ENCODE measurements at regions not wholly inside any gene's neighbourhood (a gene's known extent, or its start where the extent isn't known, plus 50 kb on each side); places are given as distances from the start of the nearest gene placed in this dataset.

GRCh38 chr15:96417760-96418130, 87.2 kb downstream of the NR2F2 start:
- POLR2A ChIA-PET: no interaction called here

DNA sequence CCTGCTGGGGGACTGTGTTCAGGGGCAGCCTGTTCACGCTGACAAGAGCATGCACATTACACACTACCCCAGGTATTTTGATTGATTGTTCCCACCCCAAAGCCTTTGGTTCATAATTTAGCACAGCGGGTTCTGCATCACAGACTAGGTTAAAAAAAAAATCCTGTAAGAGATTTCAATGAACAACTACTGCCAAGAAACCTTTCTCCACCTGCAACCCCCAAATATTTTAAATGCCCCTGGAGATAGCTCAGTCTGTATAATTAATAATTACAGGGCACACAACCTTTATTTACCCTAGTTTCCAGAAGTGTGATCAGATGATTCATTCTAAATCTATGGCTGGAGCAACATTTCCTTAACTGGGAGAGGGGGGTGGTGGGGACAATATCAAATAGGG, 87.6 kb downstream of the NR2F2 start:
- TF ChIP-seq, protein P1, sequence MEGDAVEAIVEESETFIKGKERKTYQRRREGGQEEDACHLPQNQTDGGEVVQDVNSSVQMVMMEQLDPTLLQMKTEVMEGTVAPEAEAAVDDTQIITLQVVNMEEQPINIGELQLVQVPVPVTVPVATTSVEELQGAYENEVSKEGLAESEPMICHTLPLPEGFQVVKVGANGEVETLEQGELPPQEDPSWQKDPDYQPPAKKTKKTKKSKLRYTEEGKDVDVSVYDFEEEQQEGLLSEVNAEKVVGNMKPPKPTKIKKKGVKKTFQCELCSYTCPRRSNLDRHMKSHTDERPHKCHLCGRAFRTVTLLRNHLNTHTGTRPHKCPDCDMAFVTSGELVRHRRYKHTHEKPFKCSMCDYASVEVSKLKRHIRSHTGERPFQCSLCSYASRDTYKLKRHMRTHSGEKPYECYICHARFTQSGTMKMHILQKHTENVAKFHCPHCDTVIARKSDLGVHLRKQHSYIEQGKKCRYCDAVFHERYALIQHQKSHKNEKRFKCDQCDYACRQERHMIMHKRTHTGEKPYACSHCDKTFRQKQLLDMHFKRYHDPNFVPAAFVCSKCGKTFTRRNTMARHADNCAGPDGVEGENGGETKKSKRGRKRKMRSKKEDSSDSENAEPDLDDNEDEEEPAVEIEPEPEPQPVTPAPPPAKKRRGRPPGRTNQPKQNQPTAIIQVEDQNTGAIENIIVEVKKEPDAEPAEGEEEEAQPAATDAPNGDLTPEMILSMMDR (IDR thresholded peaks at IDR 0.05; ENCODE audit: control extremely low read depth, extremely low read depth, low read depth, missing control alignments): no peak
- ChIA-PET CTCF (no interaction called here), POLR2A (no interaction called here)
- no peak for DNase-seq (ENCODE audit: extremely low spot score)

More at GRCh38 chr15:96417760-96418130, 87.2 kb downstream of the NR2F2 start:
- no peak for DNase-seq (ENCODE audit: extremely low spot score)
- CTCF ChIA-PET: interaction anchor here (1.3 kb wide), 1 partner anchor 8 kb away, joined by 3 read pairs; no protein-coding TSS in a partner anchor
- TF ChIP-seq, protein P1 (IDR thresholded peaks at IDR 0.05; ENCODE audit: control extremely low read depth, extremely low read depth, low read depth, missing control alignments): no peak

DNA sequence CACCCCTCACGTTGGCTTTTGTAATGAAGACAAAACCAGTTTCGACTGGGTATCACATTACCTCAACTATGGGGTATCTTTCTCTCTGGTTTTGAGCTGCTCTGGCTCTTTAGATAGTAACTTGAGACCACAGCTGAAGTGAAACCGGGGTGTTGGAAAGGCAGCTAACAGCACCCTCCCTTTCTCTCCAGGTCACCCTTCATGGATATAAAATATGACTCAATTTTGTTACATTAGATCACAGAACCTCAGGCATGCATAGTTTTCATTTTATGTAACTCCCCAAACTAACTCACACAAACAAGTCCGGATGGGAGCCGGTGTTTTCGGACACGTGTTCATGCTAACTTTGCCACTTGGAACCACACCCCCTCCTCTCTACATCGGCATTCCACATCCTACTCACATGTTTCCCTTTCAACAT, 90.7 kb downstream of the NR2F2 start:
- ChIA-PET POLR2A (no interaction called here), CTCF (interaction anchor here (1.1 kb wide), 1 partner anchor 11 kb away, joined by 3 read pairs; no protein-coding TSS in a partner anchor)
- TF ChIP-seq, protein P1 (IDR thresholded peaks at IDR 0.05; ENCODE audit: control extremely low read depth, extremely low read depth, low read depth, missing control alignments): no peak
- DNase-seq (ENCODE audit: extremely low spot score): no peak

- DNase-seq (ENCODE audit: extremely low spot score): no peak
- POLR2A ChIA-PET: no interaction called here
- CTCF ChIA-PET: interaction anchor here (1.1 kb wide), 2 partner anchors 10 to 19 kb away, joined by 3 to 4 read pairs; no protein-coding TSS in a partner anchor
- TF ChIP-seq, protein P1 (IDR thresholded peaks at IDR 0.05; ENCODE audit: control extremely low read depth, extremely low read depth, low read depth, missing control alignments): no peak
These were observed 91.6 kb downstream of the NR2F2 start for GRCh38 chr15:96422125-96422524.

GRCh38 chr15:96424674-96425073, 94.2 kb downstream of the NR2F2 start:
- CTCF ChIA-PET: no interaction called here
- POLR2A ChIA-PET: no interaction called here
- TF ChIP-seq, protein P1 (IDR thresholded peaks at IDR 0.05; ENCODE audit: control extremely low read depth, extremely low read depth, low read depth, missing control alignments): no peak
- DNase-seq (ENCODE audit: extremely low spot score): no peak

DNA sequence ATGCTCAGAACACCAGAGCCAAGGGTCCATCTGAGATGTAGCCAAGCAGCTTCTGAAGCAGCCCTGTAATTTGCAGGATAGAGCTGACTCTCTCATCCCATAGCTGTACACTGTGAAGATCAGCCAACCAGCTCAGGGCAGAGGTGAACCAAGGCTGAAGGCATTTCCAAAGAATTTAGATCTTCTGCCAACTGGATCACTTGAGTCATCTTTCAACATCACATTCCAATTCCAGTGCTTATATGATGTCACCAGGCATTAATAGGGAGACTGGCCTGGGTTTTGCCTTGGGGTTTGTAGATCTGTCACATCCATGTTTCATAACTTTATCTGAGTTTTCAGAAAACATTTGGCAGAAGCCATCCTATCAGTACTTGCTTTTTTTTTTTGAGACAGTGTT, 98.2 kb downstream of the NR2F2 start:
- DNase-seq (ENCODE audit: extremely low spot score): no peak
- CTCF ChIA-PET: interaction anchor here (1.5 kb wide), 1 partner anchor 11 kb away, joined by 4 read pairs; no protein-coding TSS in a partner anchor
- TF ChIP-seq, protein P1 (IDR thresholded peaks at IDR 0.05; ENCODE audit: control extremely low read depth, extremely low read depth, low read depth, missing control alignments): no peak
- POLR2A ChIA-PET: no interaction called here

Measured in GM10248 (cell line).